HFF-Myc (cell line): ENCODE measurements at regions not wholly inside any gene's neighbourhood (a gene's known extent, or its start where the extent isn't known, plus 50 kb on each side); places are given as distances from the start of the nearest gene placed in this dataset.
"Not testable (repeated sequence)": the region's sequence is repeated elsewhere in the genome, so short reads cannot be mapped to it uniquely, and the experiment has no call there.

ENCODE experiments used
- DNase-seq: peaks from one replicate; pipeline ENCODE4 v3.0.0-alpha.2; 2011; ENCODE audit warnings: low read depth; ENCODE audit errors: extremely low read depth
- H3K4me3 ChIP-seq: replicated peaks from 2 replicates; pipeline ENCODE4 v1.5.1; 2011; ENCODE audit warnings: low read depth, mild to moderate bottlenecking, control low read depth, low read length
- CTCF ChIP-seq: IDR thresholded peaks from 2 replicates; pipeline ENCODE4 v1.5.1; 2012; ENCODE audit warnings: mild to moderate bottlenecking, low read depth, low read length, control low read depth; ENCODE audit errors: missing control alignments

- TF ChIP-seq CTCF: no peak
- DNase-seq: no peak
- no peak overlapping the region for H3K4me3 ChIP-seq
These were observed 109.0 kb upstream of the THBS2 start for GRCh38 chr6:169362501-169363121.

DNA sequence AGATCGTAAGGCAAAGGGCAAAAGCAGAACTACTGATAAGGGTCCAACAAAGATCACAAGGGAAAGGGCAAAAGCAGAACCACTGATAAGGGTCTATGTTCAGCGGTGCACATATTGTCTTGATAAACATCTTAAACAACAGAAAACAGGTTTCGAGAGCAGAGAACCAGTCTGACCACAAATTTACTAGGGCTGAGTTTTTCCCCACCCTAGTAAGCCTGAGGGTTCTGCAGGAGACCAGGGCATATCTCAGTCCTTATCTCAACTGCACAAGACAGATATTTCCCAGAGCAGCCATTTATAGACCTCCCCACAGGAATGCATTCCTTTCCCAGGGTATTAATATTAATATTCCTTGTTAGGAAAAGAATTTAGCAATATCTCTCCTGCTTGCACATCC, 101.4 kb upstream of the THBS2 start:
- DNase-seq, H3K4me3 ChIP-seq: not testable (repeated sequence)

- H3K4me3 ChIP-seq: no peak overlapping the region
- DNase-seq: no peak
- no peak for TF ChIP-seq CTCF
These were observed 91.5 kb upstream of the THBS2 start for GRCh38 chr6:169345146-169345545.

GRCh38 chr6:169344750-169345065, 91.1 kb upstream of the THBS2 start:
- no peak overlapping the region for H3K4me3 ChIP-seq
- no peak for TF ChIP-seq CTCF
- no peak for DNase-seq

- no peak overlapping the region for H3K4me3 ChIP-seq
- TF ChIP-seq CTCF: no peak
- no peak for DNase-seq
These were observed 90.5 kb upstream of the THBS2 start for GRCh38 chr6:169343886-169344749.

GRCh38 chr6:169342710-169343109, 89.1 kb upstream of the THBS2 start:
- no peak overlapping the region for H3K4me3 ChIP-seq
- no peak for DNase-seq
- no peak for TF ChIP-seq CTCF

GRCh38 chr6:169341706-169342105, 88.1 kb upstream of the THBS2 start:
- no peak overlapping the region for H3K4me3 ChIP-seq
- no peak for DNase-seq
- TF ChIP-seq CTCF: no peak
